OCI-LY7 (cell line): ENCODE measurements at regions not wholly inside any gene's neighbourhood (a gene's known extent, or its start where the extent isn't known, plus 50 kb on each side); places are given as distances from the start of the nearest gene placed in this dataset.

Source experiments
- CTCF ChIP-seq: fragments of 200-600 bp; sonication (generic); conservative IDR thresholded peaks from 2 replicates; pipeline ENCODE4 v1.5.1; 2014; ENCODE audit warnings: mild to moderate bottlenecking, antibody characterized with exemption, low read length, moderate library complexity, mixed read lengths
- EZH2phosphoT487 ChIP-seq: fragments of 200-600 bp; sonication (generic); IDR thresholded peaks from 2 replicates; pipeline ENCODE4 v1.6.1; 2018; ENCODE audit warnings: low read depth, borderline replicate concordance, mild to moderate bottlenecking, mixed run types, antibody characterized with exemption, low read length, moderate library complexity, mixed read lengths

GRCh38 chr3:82423268-82424030 is 662.0 kb upstream of the GBE1 start:
- TF ChIP-seq CTCF: no peak
- TF ChIP-seq EZH2phosphoT487: no peak
